Activated CD8-positive, alpha-beta T cell treated with anti-CD3 and anti-CD28 coated beads for 36 hours (primary cell): ENCODE measurements at regions not wholly inside any gene's neighbourhood (a gene's known extent, or its start where the extent isn't known, plus 50 kb on each side); places are given as distances from the start of the nearest gene placed in this dataset.

ENCODE experiments used
- ATAC-seq: fragments of 200-7000 bp; cut with Tn5 transposase; one replicate; pipeline ENCODE4 v1.10.0; 2021; ENCODE audit warnings: mild to moderate bottlenecking, moderate library complexity
- CTCF ChIA-PET: fragments of 350-600 bp; sonication (Branson Sonifier 250); formaldehyde crosslinking; loops from one replicate; lab custom pipeline; 2021; ENCODE audit warnings: antibody characterized with exemption; lab: Charles Lee
- POLR2A ChIA-PET: fragments of 350-600 bp; sonication (Branson Sonifier 250); formaldehyde crosslinking; loops from one replicate; lab custom pipeline; 2021; ENCODE audit warnings: antibody characterized with exemption; lab: Charles Lee
- DNase-seq: peaks from one replicate; pipeline ENCODE4 v3.0.0-alpha.2; 2020
- H3K27ac Mint-ChIP-seq: one replicate; pipeline ENCODE4 v1.8.0; 2021; ENCODE audit warnings: mild to moderate bottlenecking, mixed read lengths
- H3K27me3 Mint-ChIP-seq: one replicate; pipeline ENCODE4 v1.8.0; 2021; ENCODE audit warnings: mixed read lengths
- H3K36me3 Mint-ChIP-seq: one replicate; pipeline ENCODE4 v1.8.0; 2021; ENCODE audit warnings: low read depth, mixed read lengths
- H3K4me1 Mint-ChIP-seq: one replicate; pipeline ENCODE4 v1.8.0; 2021; ENCODE audit warnings: low read depth, mixed read lengths
- H3K4me3 Mint-ChIP-seq: one replicate; pipeline ENCODE4 v1.8.0; 2021; ENCODE audit warnings: mild to moderate bottlenecking, moderate library complexity, mixed read lengths
- H3K9me3 Mint-ChIP-seq: one replicate; pipeline ENCODE4 v1.8.0; 2021; ENCODE audit warnings: mixed read lengths
- CTCF ChIP-seq: fragments of 200-600 bp; IDR thresholded peaks from one replicate; pipeline ENCODE4 v1.8.0; 2022; ENCODE audit warnings: antibody characterized with exemption, mild to moderate bottlenecking
- intact Hi-C: fragments of 100-400 bp; cut with micrococcal nuclease; formaldehyde crosslinking; loops from one replicate; pipeline ENCODE4 v1.10.0; 2022

- Mint-ChIP-seq H3K4me1 (no peaks in the 10 kb centered on the region), H3K27me3 (peaks cover 1% of the 10 kb centered on the region), H3K36me3 (no peaks in the 10 kb centered on the region), H3K9me3 (no peaks in the 10 kb centered on the region), H3K4me3 (no peak overlapping the region), H3K27ac (no peak overlapping the region)
- TF ChIP-seq CTCF: no peak
- no peak for DNase-seq
- POLR2A ChIA-PET: no interaction called here
- intact Hi-C loops: no loop called here
- CTCF ChIA-PET: no interaction called here
- ATAC-seq: no peak
Measured at GRCh38 chr6:99136488-99136887, 188.7 kb upstream of the FBXL4 start.

DNA sequence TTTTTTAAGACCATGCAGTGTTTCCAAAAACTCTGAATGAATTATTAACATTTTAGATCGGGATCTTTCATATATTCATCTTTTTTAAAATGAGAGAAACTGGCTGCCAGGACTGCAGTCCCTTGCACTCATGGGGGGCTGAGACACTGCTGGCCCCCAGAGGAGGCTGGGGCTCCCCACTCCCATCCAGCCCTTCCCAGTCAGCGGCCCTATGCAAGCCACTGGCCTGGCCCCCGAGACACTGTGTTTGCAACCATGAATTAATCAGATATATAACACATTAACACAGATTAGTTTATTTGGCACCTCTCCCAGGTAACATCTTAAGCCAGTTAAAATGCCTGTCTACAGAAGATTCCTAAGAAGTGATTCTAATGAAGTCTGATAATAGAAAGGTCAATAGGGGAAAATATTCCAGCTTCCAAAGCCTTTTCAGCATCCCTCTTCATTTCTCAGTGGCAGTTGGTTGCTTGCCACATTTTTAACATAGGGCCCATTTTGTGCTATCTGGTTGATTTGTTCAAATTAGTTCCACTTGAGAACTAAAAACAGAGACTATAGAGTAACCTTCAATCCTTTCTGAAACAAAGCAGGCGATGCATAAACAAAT lies 184.4 kb upstream of the FBXL4 start:
- DNase-seq: no peak
- H3K9me3 Mint-ChIP-seq: no peaks in the 10 kb centered on the region
- no peak overlapping the region for H3K27ac Mint-ChIP-seq
- no peak overlapping the region for H3K4me3 Mint-ChIP-seq
- intact Hi-C loops: no loop called here
- ChIA-PET CTCF (no interaction called here), POLR2A (no interaction called here)
- ATAC-seq: no peak
- TF ChIP-seq CTCF: no peak
- H3K4me1 Mint-ChIP-seq: no peaks in the 10 kb centered on the region
- no peaks in the 10 kb centered on the region for H3K36me3 Mint-ChIP-seq
- peaks cover 1% of the 10 kb centered on the region for H3K27me3 Mint-ChIP-seq

GRCh38 chr6:99130897-99131873 lies 183.4 kb upstream of the FBXL4 start:
- ChIA-PET POLR2A (no interaction called here), CTCF (no interaction called here)
- intact Hi-C loops: no loop called here

GRCh38 chr6:99129835-99130234 lies 182.1 kb upstream of the FBXL4 start:
- Mint-ChIP-seq H3K27me3 (no peaks in the 10 kb centered on the region), H3K27ac (no peak overlapping the region), H3K9me3 (no peaks in the 10 kb centered on the region), H3K4me1 (no peaks in the 10 kb centered on the region), H3K36me3 (no peaks in the 10 kb centered on the region), H3K4me3 (no peak overlapping the region)
- no peak for ATAC-seq
- intact Hi-C loops: no loop called here
- no peak for DNase-seq
- CTCF ChIA-PET: no interaction called here
- no peak for TF ChIP-seq CTCF
- POLR2A ChIA-PET: no interaction called here

More at GRCh38 chr6:99130897-99131873, 183.4 kb upstream of the FBXL4 start:
- H3K4me1 Mint-ChIP-seq: no peaks in the 10 kb centered on the region
- H3K9me3 Mint-ChIP-seq: no peaks in the 10 kb centered on the region
- no peak for DNase-seq
- no peak overlapping the region for H3K4me3 Mint-ChIP-seq
- H3K27me3 Mint-ChIP-seq: no peaks in the 10 kb centered on the region
- no peak for ATAC-seq
- TF ChIP-seq CTCF: no peak
- no peaks in the 10 kb centered on the region for H3K36me3 Mint-ChIP-seq
- no peak overlapping the region for H3K27ac Mint-ChIP-seq

DNA sequence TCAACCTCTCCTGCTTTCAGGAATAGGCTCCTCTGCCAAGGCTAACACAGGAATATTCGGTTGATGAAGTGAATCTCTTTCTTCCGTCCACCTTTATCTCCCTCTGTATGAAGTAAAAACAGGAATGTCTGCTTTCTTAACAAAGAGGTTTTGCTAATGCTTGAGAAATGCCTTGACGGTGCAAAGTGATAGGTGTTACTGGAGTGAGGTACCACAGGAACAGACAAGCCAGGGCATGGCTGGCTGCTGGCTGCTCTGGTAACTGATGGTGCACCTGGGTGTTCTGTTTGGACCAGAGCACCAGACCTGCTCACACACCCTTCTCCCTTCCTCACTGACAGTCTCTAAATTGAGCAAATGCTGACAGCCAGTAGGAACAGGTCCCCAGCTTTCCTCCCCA lies 174.0 kb upstream of the FBXL4 start:
- Mint-ChIP-seq H3K4me3 (no peak overlapping the region), H3K27ac (no peak overlapping the region), H3K9me3 (no peaks in the 10 kb centered on the region), H3K27me3 (peaks cover 19% of the 10 kb centered on the region), H3K36me3 (no peaks in the 10 kb centered on the region), H3K4me1 (no peaks in the 10 kb centered on the region)
- intact Hi-C loops: no loop called here
- POLR2A ChIA-PET: no interaction called here
- no peak for ATAC-seq
- CTCF ChIA-PET: no interaction called here
- no peak for TF ChIP-seq CTCF
- no peak for DNase-seq
